GM12873 (cell line): ENCODE measurements at regions not wholly inside any gene's neighbourhood (a gene's known extent, or its start where the extent isn't known, plus 50 kb on each side); places are given as distances from the start of the nearest gene placed in this dataset.

Source experiments
- CTCF ChIP-seq: IDR thresholded peaks from 2 replicates; pipeline ENCODE4 v1.5.1; 2012; ENCODE audit warnings: low read depth, mild to moderate bottlenecking, moderate library complexity, low read length, control low read depth; ENCODE audit not compliant: insufficient read depth; ENCODE audit errors: missing control alignments

GRCh38 chr5:77892061-77893010, 116.2 kb upstream of the TBCA start:
- no peak for TF ChIP-seq CTCF

- no peak for TF ChIP-seq CTCF
These were observed 109.4 kb upstream of the TBCA start for GRCh38 chr5:77885519-77885918.

- TF ChIP-seq CTCF = no peak
These were observed 106.6 kb upstream of the TBCA start for GRCh38 chr5:77882670-77883257.

GRCh38 chr5:77881528-77881927, 105.4 kb upstream of the TBCA start:
- no peak for TF ChIP-seq CTCF

GRCh38 chr5:77877516-77878355, 101.6 kb upstream of the TBCA start:
- no peak for TF ChIP-seq CTCF

GRCh38 chr5:77876862-77877502, 100.8 kb upstream of the TBCA start:
- TF ChIP-seq CTCF = no peak
